ENCODE measurements at regions not wholly inside any gene's neighbourhood (a gene's known extent, or its start where the extent isn't known, plus 50 kb on each side); places are given as distances from the start of the nearest gene placed in this dataset.
A peak's percentile ranks its signal among the peaks of the same experiment; 100 is the strongest.
"Not testable (repeated sequence)": the region's sequence is repeated elsewhere in the genome, so short reads cannot be mapped to it uniquely, and the experiment has no call there.

DNA sequence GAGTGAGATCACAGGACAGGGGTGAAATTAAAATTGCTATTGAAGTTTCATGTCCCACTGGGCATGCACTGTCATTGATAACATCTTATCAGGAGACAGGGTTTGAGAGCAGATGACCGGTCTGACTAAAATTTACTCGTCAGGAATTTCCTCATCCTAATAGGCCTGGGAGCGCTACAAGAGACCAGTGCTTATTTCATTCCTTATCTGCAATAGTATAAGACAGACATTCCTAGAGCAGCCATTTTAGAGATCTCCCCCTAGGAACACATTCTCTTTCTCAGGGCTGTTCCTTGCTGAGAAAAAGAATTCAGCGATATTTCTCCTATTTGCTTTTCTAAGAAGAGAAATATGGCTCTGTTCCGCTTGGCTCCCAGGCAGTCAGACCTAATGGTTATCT lies 181.4 kb upstream of the ETV3 start:
- DNase-seq = peak in 1 of 3 experiments; percentile 39

DNA sequence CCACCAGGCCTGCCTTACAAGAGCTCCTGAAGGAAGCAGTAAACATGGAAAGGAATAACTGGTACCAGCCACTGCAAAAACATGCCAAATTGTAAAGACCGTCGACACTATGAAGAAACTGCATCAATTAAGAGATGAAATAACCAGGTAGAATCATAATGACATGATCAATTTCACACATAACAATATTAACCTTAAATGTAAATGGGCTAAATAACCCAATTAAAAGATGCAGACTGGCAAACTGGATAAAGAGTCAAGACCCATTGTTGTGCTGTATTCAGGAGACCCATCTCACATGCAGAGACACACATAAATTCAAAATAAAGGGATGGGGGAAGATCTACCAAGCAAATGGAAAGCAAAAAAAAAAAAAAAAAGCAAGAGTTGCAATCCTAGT lies 179.0 kb upstream of the ETV3 start:
- not testable (repeated sequence) for DNase-seq

DNA sequence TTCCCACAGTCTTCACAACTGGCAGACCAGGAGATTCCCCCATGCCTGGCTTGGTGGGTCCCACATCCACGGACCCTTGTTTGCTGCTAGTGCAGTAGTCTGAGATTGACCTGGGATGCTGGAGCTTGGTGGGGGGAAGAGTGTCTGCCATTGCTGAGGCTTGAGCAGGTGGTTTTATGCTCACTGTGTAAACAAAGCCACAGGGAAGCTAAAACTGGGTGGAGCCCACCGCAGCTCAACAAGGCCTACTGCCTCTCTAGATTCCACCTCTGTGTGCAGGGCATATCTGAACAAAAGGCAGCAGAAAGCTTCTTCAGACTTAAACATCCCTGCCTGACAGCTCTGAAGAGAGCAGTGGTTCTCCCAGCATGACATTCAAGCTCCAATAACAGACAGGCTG lies 177.3 kb upstream of the ETV3 start:
- DNase-seq = peak in 2 of 3 experiments; percentile 57 to 95

DNA sequence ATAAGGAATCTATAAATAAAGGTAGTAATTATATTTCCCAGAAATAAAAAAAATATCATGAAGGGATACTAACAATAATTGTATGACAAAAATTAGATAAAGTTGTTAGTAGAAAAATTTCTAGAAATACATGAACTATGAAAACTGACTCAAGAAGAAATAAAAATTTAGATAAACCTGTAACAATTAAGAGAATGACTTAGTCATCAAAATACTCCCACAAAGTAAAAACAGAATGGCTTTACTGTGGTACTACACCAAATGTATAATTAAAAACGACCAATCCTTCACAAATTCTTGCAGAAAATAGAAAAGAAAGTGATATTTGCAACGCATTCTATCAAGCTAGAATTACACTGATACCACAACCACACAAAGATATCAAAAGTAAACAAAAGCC lies 176.2 kb upstream of the ETV3 start:
- DNase-seq = no peak

DNA sequence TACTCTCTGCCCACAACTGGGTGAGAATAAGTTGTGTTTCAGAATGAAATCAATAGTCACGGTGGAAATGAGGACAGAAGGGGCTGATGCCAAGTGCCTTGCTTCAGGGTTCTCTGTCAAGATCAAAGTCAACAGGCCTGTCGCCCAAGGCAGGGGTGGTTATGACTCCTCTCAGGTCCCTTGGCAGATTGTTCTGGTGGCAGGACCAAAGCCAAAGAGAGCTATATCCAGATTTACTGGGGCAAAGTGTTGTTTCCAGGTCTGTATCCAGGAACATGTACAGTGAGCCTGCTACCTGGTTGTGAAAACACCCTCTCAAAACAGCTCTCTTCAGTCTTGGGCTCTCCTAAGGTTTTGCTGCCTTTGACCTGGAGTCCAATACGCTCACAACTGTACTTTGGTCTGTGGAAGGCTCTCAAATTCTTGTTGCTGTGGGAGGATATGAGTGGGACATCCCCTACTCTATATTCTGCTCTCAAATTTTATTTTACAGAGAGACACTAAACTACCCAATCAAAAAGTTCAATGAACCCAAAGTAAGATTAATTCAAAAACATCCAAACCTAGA lies 175.1 kb upstream of the ETV3 start:
- no peak for DNase-seq

DNA sequence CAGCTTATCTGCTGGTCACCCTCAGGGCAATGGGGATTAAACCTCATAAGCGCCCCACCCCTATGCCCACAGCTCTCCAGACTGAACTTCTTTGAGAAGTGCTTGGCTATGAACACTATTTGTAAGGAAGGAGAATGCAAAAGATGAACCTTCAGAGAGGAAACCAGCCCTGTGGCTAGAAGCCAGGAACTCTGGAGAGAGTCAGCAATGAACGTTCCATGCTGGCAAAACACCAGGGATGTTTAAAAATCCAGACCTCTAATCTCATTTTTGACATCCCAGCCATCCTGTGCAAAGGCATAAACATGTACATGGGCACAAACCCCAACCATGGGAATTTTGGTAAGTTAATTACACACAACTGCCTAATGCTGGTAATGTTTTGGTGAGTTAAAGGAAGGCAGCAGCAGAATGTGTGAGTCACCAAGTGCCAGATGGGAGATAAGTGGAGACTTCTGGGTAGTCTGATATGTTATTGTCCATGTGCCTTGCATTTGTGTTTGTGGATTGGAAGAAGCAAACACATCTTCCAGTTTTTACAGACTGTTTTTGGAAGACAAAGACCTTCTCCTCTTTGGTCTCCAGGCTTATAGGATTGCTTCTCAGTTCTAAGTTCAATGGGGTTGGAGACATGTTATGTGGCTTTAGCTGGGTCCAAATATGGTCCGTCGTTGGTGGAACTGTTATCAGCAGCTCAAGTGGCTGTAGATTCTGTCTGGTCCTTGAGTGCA lies 174.1 kb upstream of the ETV3 start:
- DNase-seq = no peak

DNA sequence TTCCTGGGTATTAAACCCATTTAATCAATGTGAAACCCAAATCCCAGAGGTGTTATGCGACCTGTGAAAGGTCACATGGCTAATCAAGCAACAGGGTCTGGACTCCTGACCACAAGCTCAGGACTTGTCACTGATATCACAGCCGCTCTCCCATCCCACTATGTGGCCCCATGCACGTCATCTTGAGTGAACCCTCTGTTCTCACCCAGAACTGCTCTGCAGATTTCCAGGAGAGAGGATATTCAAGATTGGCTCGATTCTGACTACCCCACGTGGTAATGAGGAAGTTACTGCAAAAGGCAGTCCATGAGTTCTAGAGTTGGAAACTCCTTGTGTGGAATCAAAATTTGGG lies 173.5 kb upstream of the ETV3 start:
- no peak for DNase-seq

DNA sequence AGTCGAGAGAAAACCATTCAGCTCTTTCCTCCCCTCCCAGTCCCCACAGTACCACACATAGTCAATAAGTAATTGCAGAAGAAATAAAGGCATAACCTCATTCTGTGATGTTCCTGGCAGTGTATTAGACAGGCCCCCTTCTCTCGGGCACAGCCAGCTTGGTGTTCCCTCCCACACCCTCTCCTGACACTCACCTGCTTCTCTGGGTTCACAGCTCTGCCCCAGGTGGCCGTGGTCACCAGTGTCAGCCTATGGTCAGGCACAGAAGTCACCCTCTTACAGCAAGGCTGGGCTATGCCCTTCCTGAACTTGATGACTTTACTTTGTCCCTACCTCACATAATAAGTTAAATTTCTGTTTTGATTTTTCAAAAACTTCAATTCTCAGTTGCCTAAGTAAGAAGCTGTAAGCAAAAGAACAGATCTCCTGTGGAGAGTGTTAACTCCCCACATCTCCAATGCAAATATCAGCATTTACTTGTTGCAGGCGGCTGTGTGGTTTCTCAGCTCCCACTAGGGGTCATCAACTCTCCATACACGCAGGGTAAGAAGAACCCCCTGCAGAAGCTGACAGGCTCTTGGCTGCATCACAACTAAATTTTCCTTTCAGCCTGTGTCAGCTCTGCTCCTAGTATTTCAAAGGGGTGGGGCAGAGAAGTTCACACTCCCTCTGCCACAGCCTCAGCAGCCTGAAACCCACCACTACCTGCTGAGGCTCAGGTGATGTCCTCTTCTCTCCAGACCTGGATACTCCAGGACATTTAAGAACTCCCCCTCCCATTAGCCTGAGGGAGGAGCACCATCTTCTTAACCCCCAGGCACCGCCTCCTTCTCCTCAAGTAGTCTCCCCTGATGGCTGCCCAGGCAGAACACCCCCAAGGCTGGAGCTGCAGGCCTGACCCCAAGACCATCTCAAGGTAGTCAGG lies 172.9 kb upstream of the ETV3 start:
- peak; percentile 47 to 94 (median 74) for DNase-seq

GRCh38 chr1:157310401-157310800 lies 172.2 kb upstream of the ETV3 start:
- DNase-seq = no peak

- peak in 2 of 3 experiments; percentile 28 to 39 for DNase-seq
These were observed 169.3 kb upstream of the ETV3 start for GRCh38 chr1:157307491-157307890.

DNA sequence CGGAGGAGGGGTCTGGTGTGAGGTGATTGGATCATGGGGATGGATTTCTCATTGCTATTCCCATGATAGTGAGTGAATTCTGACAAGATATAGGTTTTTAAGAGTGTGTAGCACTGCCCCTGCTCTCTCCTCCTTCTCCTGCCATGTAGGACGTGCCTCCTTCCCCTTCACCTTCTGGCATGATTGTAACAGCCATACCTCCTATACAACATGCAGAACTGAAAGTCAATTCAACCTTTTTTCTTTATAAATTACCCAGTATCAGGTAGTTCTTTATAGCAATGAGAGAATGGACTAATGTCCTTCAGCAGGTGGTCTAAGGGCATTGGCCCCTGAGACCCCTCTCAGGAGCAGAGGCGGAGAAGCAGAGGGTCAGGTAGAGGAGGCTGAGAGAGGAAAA lies 168.7 kb upstream of the ETV3 start:
- DNase-seq = no peak

- no peak for DNase-seq
These were observed 166.1 kb upstream of the ETV3 start for GRCh38 chr1:157304271-157304670.

GRCh38 chr1:157302724-157303123 lies 164.5 kb upstream of the ETV3 start:
- no peak for DNase-seq

- no peak for DNase-seq
These were observed 164.0 kb upstream of the ETV3 start for GRCh38 chr1:157302199-157302497.

GRCh38 chr1:157301477-157302198 lies 163.4 kb upstream of the ETV3 start:
- peak in 1 of 3 experiments; percentile 20 for DNase-seq

GRCh38 chr1:157294387-157295145 lies 156.4 kb upstream of the ETV3 start:
- not testable (repeated sequence) for DNase-seq

DNA sequence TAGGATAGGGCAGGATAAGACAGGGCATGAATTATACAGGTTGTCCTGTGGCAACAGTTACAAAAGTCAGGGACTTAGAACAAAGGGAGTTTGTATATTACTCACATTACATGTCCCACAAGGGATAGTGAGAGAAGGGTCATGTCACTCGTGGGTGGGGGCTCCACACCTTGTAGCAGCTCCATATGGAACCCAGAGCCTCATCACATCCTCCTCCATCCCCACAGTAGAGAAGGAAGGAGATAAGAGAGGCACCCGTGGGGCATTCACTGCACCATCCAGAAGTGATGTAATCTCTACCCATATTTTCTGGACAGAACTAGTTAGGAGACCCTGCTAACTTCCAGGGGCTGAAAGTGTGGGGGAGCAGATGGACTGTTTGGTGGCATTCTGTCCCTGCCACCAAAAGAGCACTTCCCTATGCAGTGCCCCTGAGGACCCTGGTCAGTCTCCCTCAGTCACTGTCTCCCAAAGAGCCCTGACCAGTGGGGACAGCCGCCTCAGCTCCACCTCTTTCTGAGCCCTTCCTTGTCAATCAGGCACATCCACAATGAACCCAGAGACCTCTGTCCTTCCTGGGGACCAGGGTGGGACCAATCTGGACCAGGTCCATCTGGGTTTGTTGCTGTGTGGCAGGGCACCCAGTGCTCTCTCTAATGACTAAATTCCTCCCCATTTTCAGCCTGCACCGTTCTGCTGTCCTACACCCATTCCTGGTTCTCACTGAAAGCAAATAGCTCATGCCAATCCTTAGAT lies 154.8 kb upstream of the ETV3 start:
- DNase-seq = no peak

DNA sequence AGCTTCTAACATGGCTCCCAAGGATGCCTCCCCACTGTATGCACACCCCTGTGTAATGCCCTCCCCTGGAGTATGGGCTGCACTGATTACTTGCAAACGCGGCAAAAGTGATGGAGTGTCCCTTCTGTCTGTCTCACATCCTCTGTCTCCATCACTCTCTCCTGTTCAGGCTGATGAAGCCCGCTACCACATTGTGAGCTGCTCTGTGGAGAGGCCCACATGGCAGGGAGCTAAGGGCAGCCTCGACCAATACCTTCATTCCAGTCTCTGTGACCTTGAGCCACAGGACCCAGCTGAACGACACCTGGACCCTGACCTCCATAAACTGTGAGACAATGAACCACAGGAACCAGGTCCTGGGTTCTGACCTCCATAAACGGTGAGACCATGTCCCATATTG lies 154.1 kb upstream of the ETV3 start:
- DNase-seq = no peak

DNA sequence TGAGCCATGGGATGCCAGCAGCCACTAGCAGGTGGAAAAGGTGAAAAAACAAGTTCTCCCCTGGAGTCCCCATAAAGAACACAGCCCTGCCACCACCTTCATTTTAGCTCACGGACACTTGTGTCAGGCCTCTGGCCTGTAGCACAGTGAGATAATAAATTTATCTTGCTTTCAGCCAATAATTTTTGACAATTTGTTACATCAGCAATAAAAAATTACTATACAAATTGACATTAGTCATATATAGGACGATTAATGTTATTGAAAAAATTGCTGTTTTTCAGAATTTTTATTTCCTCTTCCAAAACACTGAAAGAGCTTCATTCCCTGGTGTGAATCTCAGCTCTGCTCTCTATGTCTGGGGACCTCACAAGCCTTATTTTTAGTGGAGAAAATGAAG lies 152.9 kb upstream of the ETV3 start:
- DNase-seq = no peak

DNA sequence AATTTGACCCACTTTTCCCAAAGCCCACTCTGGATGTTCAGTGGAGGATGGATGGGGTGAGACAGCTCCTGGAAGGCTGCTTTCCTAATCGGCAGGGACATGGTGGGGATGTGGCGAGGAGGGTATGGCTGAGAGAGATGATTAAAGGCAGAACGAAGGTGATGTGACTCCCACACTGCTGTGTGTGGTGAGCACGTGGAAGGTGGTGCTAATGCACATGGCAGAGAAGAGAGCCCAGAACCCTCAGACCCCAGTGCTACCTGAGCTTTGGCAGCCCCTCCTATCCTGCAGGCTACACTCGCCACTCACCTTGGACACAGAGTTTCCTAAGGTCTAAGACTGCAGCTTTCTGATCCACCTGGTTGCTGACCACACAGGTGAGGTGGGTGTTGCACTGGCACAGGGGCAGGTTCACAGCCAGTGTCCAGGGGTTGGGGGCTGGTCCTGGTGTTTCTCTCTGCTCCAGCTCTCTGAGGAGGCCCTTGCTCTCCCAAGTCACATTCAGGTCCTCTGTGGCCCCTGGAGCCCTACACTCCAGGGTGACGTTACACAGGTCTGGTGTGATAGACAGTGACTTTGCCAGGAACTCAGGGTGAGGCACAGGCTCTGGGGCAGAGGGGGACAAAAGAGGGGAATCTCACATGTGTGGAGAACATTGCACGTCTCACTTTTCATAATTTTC lies 151.4 kb upstream of the ETV3 start:
- no peak for DNase-seq

GRCh38 chr1:157288996-157289395 lies 150.8 kb upstream of the ETV3 start:
- DNase-seq = no peak
